ENCODE measurements at regions not wholly inside any gene's neighbourhood (a gene's known extent, or its start where the extent isn't known, plus 50 kb on each side); places are given as distances from the start of the nearest gene placed in this dataset.

GRCh38 chr19:33953023-33953422 is 156.4 kb downstream of the KCTD15 start:
- Mint-ChIP-seq H3K4me3 (no peak overlapping the region), H3K9me3 (no peaks in the 10 kb centered on the region), H3K4me1 (peaks cover under 1 to 1% of the 10 kb centered on the region in 2 experiments; a peak in 2 of 4 replicates), H3K36me3 (ENCODE audit: insufficient read depth in 1 of 3, low read depth in 3 of 3) (no peaks in the 10 kb centered on the region), H3K27ac (no peak overlapping the region), H3K27me3 (ENCODE audit: low read depth) (peaks cover 2% of the 10 kb centered on the region)
- Histone ChIP-seq H4K8ac (replicated peaks; ENCODE audit: insufficient read length, low read depth, low read length) (no peak overlapping the region), H4K91ac (ENCODE audit: insufficient read length, low read depth, low read length) (no peak overlapping the region), H3K9ac (ENCODE audit: extremely low read depth, insufficient read length, low read length) (no peak overlapping the region), H2BK12ac (ENCODE audit: insufficient read length, low read depth, low read length) (no peak overlapping the region), H3K79me1 (ENCODE audit: insufficient read depth, low read depth, low read length, poor library complexity, severe bottlenecking) (no peaks in the 10 kb centered on the region), H3K4me2 (ENCODE audit: insufficient read depth, insufficient read length, low read length) (no peak overlapping the region), H3K79me2 (ENCODE audit: insufficient read depth, low read length) (no peaks in the 10 kb centered on the region), H3K27ac (ENCODE audit: insufficient read length, low read depth, low read length) (no peak overlapping the region), H2AFZ (ENCODE audit: low read length) (no peak overlapping the region), H4K20me1 (ENCODE audit: control insufficient read depth, insufficient read depth, insufficient read length) (no peaks in the 10 kb centered on the region), H2BK5ac (ENCODE audit: insufficient read length, low read length) (no peak overlapping the region), H2BK120ac (ENCODE audit: low read depth, low read length, poor library complexity, severe bottlenecking) (no peak overlapping the region), H3K56ac (ENCODE audit: insufficient read length, low read depth, low read length) (no peak overlapping the region), H2AK5ac (ENCODE audit: insufficient read length, low read length) (no peak overlapping the region), H3K23me2 (ENCODE audit: insufficient read length, low read depth, low read length, poor library complexity, severe bottlenecking) (no peaks in the 10 kb centered on the region), H2BK15ac (ENCODE audit: low read depth, low read length) (no peak overlapping the region), H3K27me3 (ENCODE audit: insufficient read depth, low read length) (no peaks in the 10 kb centered on the region), H4K5ac (ENCODE audit: insufficient read length, low read depth, low read length) (no peak overlapping the region), H3K14ac (ENCODE audit: insufficient read depth, low read length) (no peak overlapping the region; the same call in 1 of the 2 replicates), H3K9me3 (ENCODE audit: control insufficient read depth, low read depth, low read length) (no peaks in the 10 kb centered on the region), H3K23ac (ENCODE audit: insufficient read length, low read depth, low read length) (no peak overlapping the region), H3K4me1 (ENCODE audit: insufficient read depth, low read length) (no peaks in the 10 kb centered on the region), H3K18ac (ENCODE audit: insufficient read length, low read depth, low read length) (no peak overlapping the region), H3K4ac (ENCODE audit: low read depth, low read length) (no peak overlapping the region), H2BK20ac (ENCODE audit: low read depth, low read length, poor library complexity, severe bottlenecking) (no peak overlapping the region), H3T11ph (ENCODE audit: low read length) (no peak overlapping the region)
- no peak for DNase-seq
- no CpG with 5 or more reads among the region's 8 CpGs for WGBS (ENCODE audit: extremely low coverage, insufficient read length, low lambda C conversion rate)
- TF ChIP-seq CTCF (conservative IDR thresholded peaks at IDR 0.05), result no peak

Data from H9 (cell line).